Sigmoid colon (tissue), 6 donors: ENCODE measurements at regions not wholly inside any gene's neighbourhood (a gene's known extent, or its start where the extent isn't known, plus 50 kb on each side); places are given as distances from the start of the nearest gene placed in this dataset.

Source experiments
- DNase-seq: peaks from one replicate; pipeline ENCODE4 v3.0.0-alpha.2; 2019
- H3K27ac ChIP-seq, 4 donors: fragments of 200-600 bp; sonication (generic); one replicate each; pipeline ENCODE4 v1.5.1; 2016 to 2019; ENCODE audit warnings: mild to moderate bottlenecking in 1 of 4
- H3K27me3 ChIP-seq, 3 donors: fragments of 200-600 bp; sonication (generic); one replicate each; pipeline ENCODE4 v1.5.1; 2019; ENCODE audit warnings: mild to moderate bottlenecking in 1 of 3
- H3K36me3 ChIP-seq, 4 donors: fragments of 200-600 bp; sonication (generic); one replicate each; pipeline ENCODE4 v1.5.1; 2016 to 2019
- H3K4me1 ChIP-seq, 4 donors: fragments of 200-600 bp; sonication (generic); one replicate each; pipeline ENCODE4 v1.5.1; 2017 to 2019
- H3K4me3 ChIP-seq, 4 donors: fragments of 200-600 bp; sonication (generic); one replicate each; pipeline ENCODE4 v1.5.1; 2017 to 2019; ENCODE audit warnings: mild to moderate bottlenecking in 2 of 4, moderate library complexity in 1 of 4
- H3K9me3 ChIP-seq, 4 donors: fragments of 200-600 bp in 3 of 4; sonication (generic) in 3 of 4; one replicate each; pipeline versions ENCODE4 v1.5.1 to v1.6.1; 2013 to 2019
- EP300 ChIP-seq, 4 donors: sonication (generic); formaldehyde crosslinking; IDR thresholded peaks; one replicate each; pipeline ENCODE4 v1.6.1; 2017; ENCODE audit warnings: antibody characterized with exemption in 4 of 4
- POLR2A ChIP-seq, 2 donors: fragments of 450-650 bp; IDR thresholded peaks; one replicate each; pipeline ENCODE4 v1.6.1; 2016; ENCODE audit warnings: antibody characterized with exemption in 2 of 2, mild to moderate bottlenecking in 2 of 2, moderate library complexity in 2 of 2
- POLR2AphosphoS5 ChIP-seq, 4 donors: sonication (generic); formaldehyde crosslinking; IDR thresholded peaks; one replicate each; pipeline ENCODE4 v1.6.1; 2017; ENCODE audit warnings: antibody characterized with exemption in 4 of 4
- WGBS, 2 donors: extraction: QIAGEN DNeasy Blood & Tissue Kit; methylation state at CpG; one replicate each; pipeline ENCODE4 v1.1.7; 2013; 5-methylcytosine and 5-hydroxymethylcytosine counted together
- intact Hi-C: fragments of 100-400 bp; cut with DNase I; formaldehyde crosslinking; loops from one replicate; pipeline ENCODE4 v1.15.1; 2023
- TF ChIP-seq, protein P1 (sequence below), 4 experiments: fragments of 450-650 bp in 3 of 4; fragments of 200-600 bp in 1 of 4; IDR thresholded peaks; one replicate each; pipeline ENCODE4 v1.5.1; 2016 to 2019; ENCODE audit warnings: antibody characterized with exemption in 4 of 4, mild to moderate bottlenecking in 3 of 4, moderate library complexity in 2 of 4
- donor health status: healthy with polysubstance abuse.
- donor health status: healthy.

GRCh38 chr2:196466581-196466980 is 172.9 kb upstream of the CCDC150 start:
- H3K4me3 ChIP-seq: no peak overlapping the region
- intact Hi-C loops: no loop called here
- no peak for DNase-seq
- no peak overlapping the region for H3K27ac ChIP-seq
- H3K27me3 ChIP-seq: no peaks in the 10 kb centered on the region
- H3K4me1 ChIP-seq: no peaks in the 10 kb centered on the region
- 70 to 80% methylated on average over 2 of the region's 2 CpGs for WGBS, 2 donors
- H3K9me3 ChIP-seq: no peaks in the 10 kb centered on the region
- no peak for TF ChIP-seq POLR2A (IDR thresholded peaks at IDR 0.05)
- no peak for TF ChIP-seq EP300 (IDR thresholded peaks at IDR 0.05)
- no peak for TF ChIP-seq POLR2AphosphoS5 (IDR thresholded peaks at IDR 0.05)
- TF ChIP-seq, protein P1, sequence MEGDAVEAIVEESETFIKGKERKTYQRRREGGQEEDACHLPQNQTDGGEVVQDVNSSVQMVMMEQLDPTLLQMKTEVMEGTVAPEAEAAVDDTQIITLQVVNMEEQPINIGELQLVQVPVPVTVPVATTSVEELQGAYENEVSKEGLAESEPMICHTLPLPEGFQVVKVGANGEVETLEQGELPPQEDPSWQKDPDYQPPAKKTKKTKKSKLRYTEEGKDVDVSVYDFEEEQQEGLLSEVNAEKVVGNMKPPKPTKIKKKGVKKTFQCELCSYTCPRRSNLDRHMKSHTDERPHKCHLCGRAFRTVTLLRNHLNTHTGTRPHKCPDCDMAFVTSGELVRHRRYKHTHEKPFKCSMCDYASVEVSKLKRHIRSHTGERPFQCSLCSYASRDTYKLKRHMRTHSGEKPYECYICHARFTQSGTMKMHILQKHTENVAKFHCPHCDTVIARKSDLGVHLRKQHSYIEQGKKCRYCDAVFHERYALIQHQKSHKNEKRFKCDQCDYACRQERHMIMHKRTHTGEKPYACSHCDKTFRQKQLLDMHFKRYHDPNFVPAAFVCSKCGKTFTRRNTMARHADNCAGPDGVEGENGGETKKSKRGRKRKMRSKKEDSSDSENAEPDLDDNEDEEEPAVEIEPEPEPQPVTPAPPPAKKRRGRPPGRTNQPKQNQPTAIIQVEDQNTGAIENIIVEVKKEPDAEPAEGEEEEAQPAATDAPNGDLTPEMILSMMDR (IDR thresholded peaks at IDR 0.05): no peak
- H3K36me3 ChIP-seq: no peaks in the 10 kb centered on the region

DNA sequence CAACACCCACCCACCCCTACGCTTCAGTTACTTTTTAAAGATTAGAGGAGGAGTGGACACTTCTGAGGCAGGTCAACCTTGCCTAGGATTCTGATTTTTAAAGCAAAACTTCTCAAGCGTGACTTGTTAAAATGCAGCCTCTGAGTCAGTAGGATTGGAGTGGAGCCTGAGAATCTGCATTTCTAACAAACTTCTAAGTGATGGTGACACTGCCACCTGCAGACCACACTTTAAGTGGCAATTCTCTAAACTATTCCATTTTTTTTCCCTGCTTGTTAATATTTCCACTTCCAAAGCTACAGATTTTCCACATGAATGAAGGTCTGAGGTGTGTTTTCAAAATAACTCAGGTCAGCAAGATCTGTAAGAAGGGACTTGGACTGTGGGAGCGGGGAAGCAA is 171.1 kb upstream of the CCDC150 start:
- Histone ChIP-seq H3K36me3 (no peaks in the 10 kb centered on the region), H3K4me1 (no peaks in the 10 kb centered on the region), H3K4me3 (no peak overlapping the region), H3K27ac (no peak overlapping the region), H3K9me3 (no peaks in the 10 kb centered on the region), H3K27me3 (no peaks in the 10 kb centered on the region)
- DNase-seq: no peak
- intact Hi-C loops: no loop called here
- 94 to 95% methylated on average over 3 of the region's 3 CpGs for WGBS, 2 donors
- TF ChIP-seq, protein P1 (IDR thresholded peaks at IDR 0.05): no peak
- no peak for TF ChIP-seq EP300 (IDR thresholded peaks at IDR 0.05)
- TF ChIP-seq POLR2A (IDR thresholded peaks at IDR 0.05): no peak
- TF ChIP-seq POLR2AphosphoS5 (IDR thresholded peaks at IDR 0.05): no peak

- intact Hi-C loops: no loop called here
- no peaks in the 10 kb centered on the region for H3K4me1 ChIP-seq
- DNase-seq: no peak
- TF ChIP-seq, protein P1 (IDR thresholded peaks at IDR 0.05): no peak
- TF ChIP-seq POLR2A (IDR thresholded peaks at IDR 0.05) (no peak), POLR2AphosphoS5 (IDR thresholded peaks at IDR 0.05) (no peak), EP300 (IDR thresholded peaks at IDR 0.05) (no peak)
- no peaks in the 10 kb centered on the region for H3K27me3 ChIP-seq
- H3K27ac ChIP-seq: no peak overlapping the region
- no peaks in the 10 kb centered on the region for H3K36me3 ChIP-seq
- WGBS, 2 donors: 45% methylated on average over 3 of the region's 3 CpGs
- H3K9me3 ChIP-seq: no peaks in the 10 kb centered on the region
- no peak overlapping the region for H3K4me3 ChIP-seq
These were observed 165.9 kb upstream of the CCDC150 start for GRCh38 chr2:196473617-196474016.

DNA sequence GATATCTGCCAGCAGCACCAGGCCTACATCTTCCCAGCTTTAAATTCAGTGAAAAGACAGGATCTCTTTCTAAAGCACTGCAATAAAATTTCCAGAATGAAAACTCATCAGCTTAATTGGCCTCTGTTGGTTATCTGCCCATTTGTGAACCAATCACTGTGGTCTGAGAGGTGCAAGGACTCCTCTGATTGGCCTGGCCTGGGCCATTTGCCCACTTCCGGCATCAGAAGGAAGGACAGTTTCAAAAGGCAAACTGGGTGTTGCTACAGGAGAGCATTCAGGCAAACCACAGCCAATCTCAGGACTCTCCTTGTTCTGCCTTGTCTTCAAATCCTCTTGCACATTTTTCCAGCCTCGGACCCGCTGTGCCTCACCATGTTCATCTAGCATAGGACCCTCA is 163.9 kb upstream of the CCDC150 start:
- Histone ChIP-seq H3K27ac (no peak overlapping the region), H3K36me3 (no peaks in the 10 kb centered on the region), H3K4me1 (no peaks in the 10 kb centered on the region), H3K4me3 (no peak overlapping the region), H3K9me3 (no peaks in the 10 kb centered on the region), H3K27me3 (no peaks in the 10 kb centered on the region)
- TF ChIP-seq EP300 (IDR thresholded peaks at IDR 0.05) (no peak), POLR2AphosphoS5 (IDR thresholded peaks at IDR 0.05) (no peak), POLR2A (IDR thresholded peaks at IDR 0.05) (no peak)
- TF ChIP-seq, protein P1 (IDR thresholded peaks at IDR 0.05): no peak
- intact Hi-C loops: no loop called here
- WGBS, 2 donors: 93 to 95% methylated on average over 3 of the region's 3 CpGs
- DNase-seq: no peak

- intact Hi-C loops: no loop called here
- WGBS, 2 donors: 94 to 98% methylated on average over 2 of the region's 2 CpGs
- Histone ChIP-seq H3K9me3 (no peaks in the 10 kb centered on the region), H3K36me3 (no peaks in the 10 kb centered on the region), H3K4me3 (no peak overlapping the region), H3K27ac (no peak overlapping the region), H3K27me3 (no peaks in the 10 kb centered on the region), H3K4me1 (no peaks in the 10 kb centered on the region)
- DNase-seq: no peak
- TF ChIP-seq POLR2A (IDR thresholded peaks at IDR 0.05): no peak
- TF ChIP-seq, protein P1 (IDR thresholded peaks at IDR 0.05): no peak
- TF ChIP-seq POLR2AphosphoS5 (IDR thresholded peaks at IDR 0.05): no peak
- no peak for TF ChIP-seq EP300 (IDR thresholded peaks at IDR 0.05)
These were observed 160.9 kb upstream of the CCDC150 start for GRCh38 chr2:196478588-196478987.
